NB4 (cell line): ENCODE measurements at regions not wholly inside any gene's neighbourhood (a gene's known extent, or its start where the extent isn't known, plus 50 kb on each side); places are given as distances from the start of the nearest gene placed in this dataset.
A peak's percentile ranks its signal among the peaks of the same experiment; 100 is the strongest.

ENCODE experiments used
- DNase-seq: peaks from one replicate; pipeline ENCODE4 v3.0.0; 2010; ENCODE audit warnings: low read depth
- H3K4me3 ChIP-seq: one replicate; pipeline ENCODE4 v1.5.1; 2011; ENCODE audit warnings: mild to moderate bottlenecking, low read depth, low read length, moderate library complexity
- MAX ChIP-seq: IDR thresholded peaks from 2 replicates; pipeline ENCODE4 v1.6.1; 2011; ENCODE audit warnings: low read depth, low read length
- MYC ChIP-seq: IDR thresholded peaks from 2 replicates; pipeline ENCODE4 v1.6.1; 2011; ENCODE audit warnings: low read depth, low read length
- POLR2A ChIP-seq: IDR thresholded peaks from 2 replicates; pipeline ENCODE4 v1.6.1; 2011; ENCODE audit warnings: mild to moderate bottlenecking; ENCODE audit not compliant: insufficient read length; ENCODE audit errors: extremely low read depth
- TF ChIP-seq, protein P1 (sequence below): IDR thresholded peaks from one replicate; pipeline ENCODE4 v1.5.1; 2012; ENCODE audit warnings: low read depth, low read length

DNA sequence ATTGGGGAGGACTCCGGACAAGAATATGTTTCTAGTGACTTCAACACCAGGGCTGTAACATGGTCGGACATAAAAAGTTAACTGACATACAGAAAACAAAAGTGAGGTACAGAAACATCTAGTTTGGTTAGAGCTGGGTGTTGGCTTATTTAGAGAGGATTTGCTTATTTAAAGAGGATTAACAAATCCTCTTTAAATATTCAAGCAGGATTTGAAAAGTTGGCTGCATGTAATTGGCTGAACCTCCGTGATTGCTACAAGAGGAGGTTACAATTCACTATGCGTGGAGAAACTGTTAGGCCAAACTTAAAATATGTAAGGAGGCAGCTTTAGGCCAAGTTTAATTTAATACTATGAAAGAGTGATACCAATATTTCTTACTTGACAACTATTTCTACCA lies 2707.4 kb downstream of the ARAP2 start:
- TF ChIP-seq MAX: no peak
- TF ChIP-seq, protein P1, sequence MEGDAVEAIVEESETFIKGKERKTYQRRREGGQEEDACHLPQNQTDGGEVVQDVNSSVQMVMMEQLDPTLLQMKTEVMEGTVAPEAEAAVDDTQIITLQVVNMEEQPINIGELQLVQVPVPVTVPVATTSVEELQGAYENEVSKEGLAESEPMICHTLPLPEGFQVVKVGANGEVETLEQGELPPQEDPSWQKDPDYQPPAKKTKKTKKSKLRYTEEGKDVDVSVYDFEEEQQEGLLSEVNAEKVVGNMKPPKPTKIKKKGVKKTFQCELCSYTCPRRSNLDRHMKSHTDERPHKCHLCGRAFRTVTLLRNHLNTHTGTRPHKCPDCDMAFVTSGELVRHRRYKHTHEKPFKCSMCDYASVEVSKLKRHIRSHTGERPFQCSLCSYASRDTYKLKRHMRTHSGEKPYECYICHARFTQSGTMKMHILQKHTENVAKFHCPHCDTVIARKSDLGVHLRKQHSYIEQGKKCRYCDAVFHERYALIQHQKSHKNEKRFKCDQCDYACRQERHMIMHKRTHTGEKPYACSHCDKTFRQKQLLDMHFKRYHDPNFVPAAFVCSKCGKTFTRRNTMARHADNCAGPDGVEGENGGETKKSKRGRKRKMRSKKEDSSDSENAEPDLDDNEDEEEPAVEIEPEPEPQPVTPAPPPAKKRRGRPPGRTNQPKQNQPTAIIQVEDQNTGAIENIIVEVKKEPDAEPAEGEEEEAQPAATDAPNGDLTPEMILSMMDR: no peak
- no peak for TF ChIP-seq POLR2A
- no peak for TF ChIP-seq MYC
- DNase-seq: no peak

DNA sequence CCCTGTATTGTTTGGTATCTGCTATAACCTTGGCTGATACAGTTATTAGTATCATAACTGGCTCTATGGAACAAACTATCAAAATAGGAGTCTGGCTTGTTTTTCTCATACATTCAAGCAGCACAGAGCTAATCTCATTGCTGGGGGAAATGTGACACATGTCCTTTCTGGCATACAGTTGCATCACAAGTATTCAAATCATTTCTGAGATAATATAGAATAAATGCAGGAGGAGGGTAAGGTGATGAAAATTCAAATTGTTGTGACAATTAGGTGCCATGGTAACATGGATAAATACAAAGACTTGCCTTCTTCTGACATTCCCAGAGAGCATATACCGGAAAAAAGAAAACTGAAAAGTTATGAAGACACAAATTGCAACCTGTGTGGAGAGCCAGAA lies 2706.8 kb downstream of the ARAP2 start:
- H3K4me3 ChIP-seq: no peak overlapping the region
- no peak for TF ChIP-seq POLR2A
- no peak for TF ChIP-seq MYC
- TF ChIP-seq MAX: no peak
- TF ChIP-seq, protein P1: no peak
- no peak for DNase-seq

More for the DNA sequence above, 2707.4 kb downstream of the ARAP2 start:
- no peak overlapping the region for H3K4me3 ChIP-seq

DNA sequence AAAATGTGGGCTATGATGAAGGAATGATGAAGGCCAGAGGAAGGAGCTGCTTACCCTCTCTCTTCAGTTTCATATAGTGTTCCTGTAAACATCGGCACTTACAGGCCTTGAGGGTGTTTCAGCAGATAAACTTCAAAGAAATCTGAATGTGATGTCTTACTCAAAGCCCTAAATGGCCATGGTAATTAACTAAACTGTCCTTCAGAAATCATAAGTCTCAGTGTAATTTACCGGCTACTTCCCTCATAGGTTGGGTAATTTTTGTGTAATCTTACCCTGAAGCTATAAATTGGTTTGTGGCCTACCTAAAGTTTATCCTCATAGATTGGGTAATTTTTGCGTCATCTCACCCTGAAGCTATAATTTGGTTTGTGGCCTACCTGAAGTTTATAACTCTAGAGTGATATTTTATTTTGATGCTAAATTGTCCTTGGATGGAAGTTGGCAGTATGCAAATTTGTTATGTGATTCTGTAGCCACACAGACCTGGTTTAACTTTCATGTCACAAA lies 2700.3 kb downstream of the ARAP2 start:
- TF ChIP-seq, protein P1: no peak
- no peak for TF ChIP-seq MAX
- no peak for TF ChIP-seq MYC
- no peak for TF ChIP-seq POLR2A
- DNase-seq: peak; percentile 26
- H3K4me3 ChIP-seq: no peak overlapping the region

- H3K4me3 ChIP-seq: no peak overlapping the region
- no peak for TF ChIP-seq MYC
- TF ChIP-seq MAX: no peak
- TF ChIP-seq, protein P1: no peak
- TF ChIP-seq POLR2A: no peak
- no peak for DNase-seq
These were observed 2693.1 kb downstream of the ARAP2 start for GRCh38 chr4:33551244-33551643.

DNA sequence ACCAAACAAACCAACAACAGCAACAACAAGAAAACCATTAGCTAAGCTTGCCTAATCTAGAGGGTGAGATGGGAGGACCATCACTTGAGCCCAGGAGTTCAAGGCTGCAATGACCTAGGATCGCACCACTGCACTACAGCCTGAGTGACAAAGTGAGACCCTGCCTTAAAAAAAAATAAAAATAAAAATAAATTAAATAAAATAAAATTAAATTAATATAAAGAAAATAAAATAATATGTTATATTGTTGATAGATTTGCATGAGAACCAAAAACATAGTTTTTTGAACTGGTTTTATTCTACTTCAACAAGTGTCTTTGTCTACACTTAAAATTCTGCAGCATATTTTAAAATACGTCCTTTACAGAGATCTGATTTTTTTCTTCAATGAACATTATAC lies 2683.1 kb downstream of the ARAP2 start:
- DNase-seq: no peak
- TF ChIP-seq MAX (no peak), MYC (no peak), POLR2A (no peak)
- TF ChIP-seq, protein P1: no peak
- H3K4me3 ChIP-seq: no peak overlapping the region

GRCh38 chr4:33566649-33567048 lies 2677.7 kb downstream of the ARAP2 start:
- TF ChIP-seq MAX: no peak
- TF ChIP-seq, protein P1: no peak
- TF ChIP-seq MYC: no peak
- no peak for TF ChIP-seq POLR2A
- peak; percentile 2 for DNase-seq
- H3K4me3 ChIP-seq: no peak overlapping the region
